Stimulated activated CD8-positive, alpha-beta memory T cell treated with anti-CD3 and anti-CD28 coated beads, Interleukin-4, amount 100 ng/mL, for 4 hours (primary cell): ENCODE measurements at regions not wholly inside any gene's neighbourhood (a gene's known extent, or its start where the extent isn't known, plus 50 kb on each side); places are given as distances from the start of the nearest gene placed in this dataset.

Experiments used
- DNase-seq, 2 donors: peaks; one replicate each; pipeline ENCODE4 v3.0.0-alpha.2; 2020; ENCODE audit warnings: low read depth in 2 of 2, low spot score in 1 of 2

DNA sequence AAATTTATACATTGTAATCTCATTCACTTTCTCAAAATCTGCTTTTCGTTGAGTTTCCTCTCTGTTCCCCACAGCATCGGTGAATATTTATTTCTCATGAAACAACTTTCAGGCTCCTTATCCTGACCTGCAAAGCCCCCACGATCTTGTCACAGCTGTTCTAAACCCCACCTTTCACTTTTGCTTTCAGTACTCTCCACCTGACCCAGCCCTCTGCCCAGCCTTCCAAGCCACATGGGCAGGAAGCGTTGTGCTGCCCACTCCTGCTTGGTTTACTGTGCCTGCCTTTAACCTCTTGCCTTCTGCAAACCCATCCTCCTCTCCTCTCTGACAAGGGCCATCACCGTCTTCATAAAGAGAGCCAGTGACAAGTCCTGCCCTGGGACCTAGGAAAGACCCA lies 262.5 kb downstream of the GALR1 start:
- DNase-seq, result no peak

DNA sequence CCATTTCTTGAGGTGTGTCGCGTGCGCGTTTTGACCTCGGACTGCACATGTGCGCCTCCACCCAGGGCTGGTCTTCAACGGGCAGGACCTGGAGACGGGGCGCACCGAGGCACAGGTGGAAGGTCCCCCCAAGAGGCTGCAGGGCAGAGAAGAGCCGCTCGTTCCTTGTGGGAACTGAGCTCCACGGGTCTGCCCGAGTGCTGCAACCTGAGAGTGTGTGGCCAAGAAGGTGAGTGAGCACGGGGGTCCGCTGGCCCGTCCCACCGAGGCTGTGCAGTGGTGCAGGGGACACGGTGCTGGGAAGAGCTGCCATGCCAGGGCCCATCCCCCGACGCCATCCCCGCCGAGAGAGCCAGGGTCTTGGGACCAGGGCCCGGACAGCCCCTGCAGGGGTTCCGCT lies 268.3 kb downstream of the GALR1 start:
- DNase-seq, result no peak

GRCh38 chr18:77520767-77521166 lies 271.1 kb downstream of the GALR1 start:
- no peak for DNase-seq

DNA sequence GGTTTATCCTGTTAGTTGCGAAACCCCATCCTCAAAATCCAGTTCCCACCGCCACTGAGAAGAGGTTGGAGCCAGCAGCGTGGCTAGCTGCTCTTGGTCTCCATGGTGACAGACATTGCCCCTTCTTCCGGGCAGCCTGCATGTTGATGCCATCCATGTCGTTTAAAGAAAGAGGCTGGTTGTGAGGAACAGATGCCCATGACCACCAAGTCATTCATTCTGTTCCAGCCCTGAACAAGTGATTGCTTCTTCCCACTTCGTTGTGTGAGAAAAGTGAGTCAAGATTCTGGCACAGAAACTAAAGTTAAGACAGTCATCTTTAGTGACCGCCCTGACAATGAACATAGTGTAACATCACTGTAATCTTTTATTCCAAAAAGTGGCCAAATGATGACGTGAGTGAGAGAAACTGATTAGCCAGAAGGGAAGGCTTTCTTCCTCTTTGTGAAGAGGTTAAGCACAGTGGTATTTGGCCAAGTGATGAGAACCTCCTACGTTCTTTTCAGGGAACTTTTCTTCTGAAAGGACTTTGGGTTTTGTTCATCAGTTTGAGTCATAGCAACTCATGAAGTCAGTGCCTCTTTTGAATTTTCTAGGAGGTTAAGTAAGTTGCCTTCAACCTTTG lies 272.5 kb downstream of the GALR1 start:
- no peak for DNase-seq

DNA sequence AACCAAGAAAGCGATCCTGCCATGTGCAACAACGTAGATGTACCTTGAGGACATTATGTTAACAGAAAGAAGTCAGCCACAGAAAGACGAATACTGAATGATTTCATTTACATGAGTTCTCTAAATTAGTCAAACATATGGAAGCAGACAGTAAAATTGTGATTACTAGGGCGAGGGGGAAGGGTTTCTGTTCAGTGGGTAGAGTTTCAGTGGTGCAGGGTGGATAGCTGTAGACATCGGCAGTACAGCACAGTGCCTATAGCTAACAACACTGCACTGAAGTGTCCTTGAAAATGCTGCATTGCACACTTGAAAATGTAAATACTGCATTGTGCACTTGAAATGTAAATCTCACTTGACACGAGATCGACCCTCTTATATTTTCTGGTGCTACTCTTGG lies 275.3 kb downstream of the GALR1 start:
- DNase-seq, result no peak

- no peak for DNase-seq
Measured at GRCh38 chr18:77526962-77527361, 277.3 kb downstream of the GALR1 start.

GRCh38 chr18:77528872-77529271 lies 279.2 kb downstream of the GALR1 start:
- no peak for DNase-seq

DNA sequence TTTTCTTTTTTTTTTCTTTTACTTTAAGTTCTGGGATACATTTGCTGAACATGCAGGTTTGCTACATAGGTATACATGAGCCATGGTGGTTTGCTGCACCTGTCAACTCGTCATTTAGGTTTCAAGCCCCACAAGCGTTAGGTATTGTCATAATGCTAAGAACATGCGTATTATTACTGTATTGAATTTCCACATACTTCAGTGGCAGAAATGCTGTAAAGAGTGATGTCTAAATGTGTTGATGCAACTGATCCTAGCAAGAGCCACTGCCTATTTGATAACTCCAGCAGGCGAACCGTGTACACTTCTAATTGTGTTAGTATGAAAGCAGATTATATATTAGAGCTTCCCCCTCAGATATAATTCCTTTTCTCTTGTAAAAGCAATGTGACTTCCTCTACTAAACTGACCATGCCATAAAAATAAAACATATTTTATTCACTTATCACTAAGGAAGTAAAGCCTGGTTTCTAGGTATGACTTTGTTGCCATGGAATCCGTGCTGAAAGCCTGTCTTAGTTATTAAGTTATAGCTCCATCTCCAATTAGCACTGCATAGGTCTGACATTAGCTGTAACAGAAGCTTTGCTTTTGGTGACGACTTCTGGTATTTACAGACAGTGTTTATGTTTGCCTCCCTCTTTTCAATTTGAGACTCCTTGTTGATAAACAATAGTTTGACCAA lies 280.0 kb downstream of the GALR1 start:
- no peak for DNase-seq

GRCh38 chr18:77530732-77531131 lies 281.1 kb downstream of the GALR1 start:
- no peak for DNase-seq

- DNase-seq, result no peak
Measured at GRCh38 chr18:77539860-77540259, 290.2 kb downstream of the GALR1 start.

GRCh38 chr18:77544792-77545191 lies 295.1 kb downstream of the GALR1 start:
- DNase-seq, result no peak

- no peak for DNase-seq
Measured at GRCh38 chr18:77547757-77548156, 298.1 kb downstream of the GALR1 start.

DNA sequence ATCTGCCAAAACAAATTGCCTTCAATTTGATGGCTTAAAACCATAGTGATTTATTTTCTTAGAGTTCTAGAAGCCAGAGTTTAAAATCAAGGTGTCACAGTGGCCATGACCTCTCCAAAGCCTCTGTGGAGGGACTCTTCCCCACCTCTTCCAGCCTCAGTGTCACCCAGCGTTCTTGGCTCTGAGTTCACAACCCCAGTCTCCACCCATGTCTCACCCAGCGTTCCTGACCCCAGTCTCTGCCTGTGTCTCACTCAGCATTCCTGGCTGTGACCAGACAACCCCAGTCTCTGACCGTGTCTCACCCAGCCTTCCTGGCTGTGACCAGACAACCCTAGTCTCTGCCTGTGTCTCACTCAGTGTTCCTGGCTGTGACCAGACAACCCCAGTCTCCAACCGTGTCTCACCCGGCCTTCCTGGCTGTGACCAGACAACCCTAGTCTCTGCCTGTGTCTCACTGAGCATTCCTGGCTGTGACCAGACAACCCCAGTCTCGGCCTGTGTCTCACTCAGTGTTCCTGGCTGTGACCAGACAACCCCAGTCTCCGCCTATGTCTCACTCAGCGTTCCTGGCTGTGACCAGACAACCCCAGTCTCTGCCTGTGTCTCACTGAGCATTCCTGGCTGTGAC lies 299.3 kb downstream of the GALR1 start:
- DNase-seq, result no peak

GRCh38 chr18:77550625-77551024 lies 301.0 kb downstream of the GALR1 start:
- DNase-seq, result no peak

- DNase-seq, result no peak
Measured at GRCh38 chr18:77551055-77551454, 301.4 kb downstream of the GALR1 start.

- DNase-seq, result no peak
Measured at GRCh38 chr18:77552945-77553344, 303.3 kb downstream of the GALR1 start.

DNA sequence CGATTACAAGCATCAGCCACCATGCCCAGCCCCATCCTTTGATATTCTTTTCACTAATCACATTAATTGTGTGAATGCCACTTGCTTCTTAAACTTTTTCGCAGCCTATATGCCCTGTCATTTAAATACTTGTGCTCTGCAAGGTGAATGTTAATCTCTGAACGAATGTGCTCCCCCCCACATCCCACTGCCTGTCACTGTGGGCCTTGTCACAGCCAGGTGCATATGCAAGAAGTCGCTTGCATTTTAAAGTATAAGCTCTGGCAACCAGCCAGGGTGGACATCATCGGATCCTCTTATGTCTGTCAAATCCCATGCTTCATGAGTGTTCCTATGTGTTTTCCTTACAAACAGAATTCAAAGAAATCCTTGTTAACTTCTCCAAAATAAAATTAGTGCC lies 304.4 kb downstream of the GALR1 start:
- no peak for DNase-seq

DNA sequence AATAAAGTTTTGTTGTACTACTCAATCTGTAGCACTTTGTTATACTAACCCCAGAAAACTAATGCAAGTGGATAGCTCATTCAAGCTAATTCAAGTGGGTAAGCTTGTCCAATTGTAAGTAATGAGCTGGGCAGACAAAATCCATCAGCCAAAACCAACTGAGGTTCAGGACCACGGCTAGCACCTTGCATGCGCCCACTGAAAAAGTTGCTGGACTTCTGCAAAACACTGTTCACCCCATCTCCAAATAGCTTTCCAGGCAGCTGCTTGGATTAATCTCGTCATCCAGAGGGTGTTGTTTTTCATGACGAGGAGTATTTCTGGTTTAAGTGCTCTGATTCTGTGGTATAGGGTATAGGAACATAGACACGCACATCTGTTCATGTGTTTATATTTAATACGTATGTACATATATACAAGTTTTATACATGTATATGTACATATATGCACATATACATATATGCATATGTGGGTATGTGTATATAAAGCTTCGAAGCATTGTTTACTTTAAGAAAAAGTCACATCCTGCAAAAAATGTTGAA lies 307.5 kb downstream of the GALR1 start:
- no peak for DNase-seq

GRCh38 chr18:77559274-77559910 lies 309.7 kb downstream of the GALR1 start:
- no peak for DNase-seq

GRCh38 chr18:77560341-77560992 lies 310.8 kb downstream of the GALR1 start:
- no peak for DNase-seq

DNA sequence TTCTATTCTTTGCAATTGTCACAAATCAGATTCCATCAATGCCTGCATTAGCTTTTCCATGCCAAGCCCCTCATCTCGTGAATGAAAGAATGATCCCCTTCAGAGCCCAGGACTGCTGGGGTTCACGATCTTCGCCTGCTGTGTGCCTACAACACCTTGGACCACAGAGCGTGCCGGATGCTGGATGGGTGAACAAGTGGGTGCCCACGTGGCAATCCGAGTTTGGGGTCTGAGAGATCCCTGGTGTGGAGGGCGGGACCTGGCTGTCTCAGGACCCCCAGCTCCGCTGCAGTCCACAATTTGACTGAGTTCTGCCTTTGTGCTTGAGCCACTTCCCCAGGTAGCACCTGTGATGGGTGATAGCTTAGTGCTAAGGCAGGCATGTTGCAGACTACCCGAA lies 317.0 kb downstream of the GALR1 start:
- DNase-seq, result no peak
